PC-9 (cell line): ENCODE measurements at regions not wholly inside any gene's neighbourhood (a gene's known extent, or its start where the extent isn't known, plus 50 kb on each side); places are given as distances from the start of the nearest gene placed in this dataset.

Experiments used
- BruUV-seq: library from RNA; stranded (reverse); fragments of 400-500 nt; replicated peaks from 2 replicates; lab custom pipeline; 2021; lab: Mats Ljungman, UMichigan
- CTCF ChIA-PET: fragments of 300-600 bp; sonication (Branson Sonifier 250); formaldehyde crosslinking; loops from one replicate; lab custom pipeline; 2022; ENCODE audit warnings: antibody characterized with exemption; lab: Charles Lee
- POLR2A ChIA-PET: fragments of 300-600 bp; sonication (Branson Sonifier 250); formaldehyde crosslinking; loops from one replicate; lab custom pipeline; 2022; ENCODE audit warnings: antibody characterized with exemption; ENCODE audit not compliant: unreplicated experiment; lab: Charles Lee
- DNase-seq, 2 experiments: peaks; one replicate each; pipeline versions ENCODE4 v3.0.0 to v3.0.0-alpha.2; 2015 to 2022; ENCODE audit warnings: mixed read lengths in 1 of 2
- H2AFZ ChIP-seq: fragments of 200-600 bp; sonication (generic); 2 replicates; pipeline ENCODE4 v1.8.1; 2017; ENCODE audit warnings: antibody characterized with exemption
- H3F3A ChIP-seq: fragments of 200-600 bp; sonication (generic); 2 replicates; pipeline ENCODE4 v1.8.1; 2017; ENCODE audit warnings: antibody characterized with exemption, mild to moderate bottlenecking, low read depth; ENCODE audit not compliant: insufficient read depth
- H3K27ac ChIP-seq: fragments of 200-600 bp; sonication (generic); 2 replicates; pipeline ENCODE4 v1.6.1; 2016; ENCODE audit warnings: mixed run types
- H3K27me3 ChIP-seq: fragments of 200-600 bp; sonication (generic); 2 replicates; pipeline ENCODE4 v1.6.1; 2016; ENCODE audit warnings: low read depth, mixed run types; ENCODE audit not compliant: insufficient read depth
- H3K36me3 ChIP-seq: fragments of 200-600 bp; sonication (generic); 2 replicates; pipeline ENCODE4 v1.6.1; 2016; ENCODE audit warnings: low read depth, mixed run types
- H3K4me1 ChIP-seq: fragments of 200-600 bp; sonication (generic); replicated peaks from 2 replicates; pipeline ENCODE4 v1.6.1; 2016; ENCODE audit warnings: mixed run types; ENCODE audit not compliant: insufficient read depth
- H3K4me2 ChIP-seq: fragments of 200-600 bp; sonication (generic); 2 replicates; pipeline ENCODE4 v1.6.1; 2017; ENCODE audit warnings: mixed run types
- H3K4me3 ChIP-seq: fragments of 200-600 bp; sonication (generic); 2 replicates; pipeline ENCODE4 v1.6.1; 2016; ENCODE audit warnings: mixed run types
- H3K79me2 ChIP-seq: fragments of 200-600 bp; sonication (generic); 2 replicates; pipeline ENCODE4 v1.6.1; 2017; ENCODE audit warnings: low read depth, mixed run types
- H3K9me2 ChIP-seq: fragments of 200-600 bp; sonication (generic); 2 replicates; pipeline ENCODE4 v1.8.1; 2017; ENCODE audit warnings: mild to moderate bottlenecking; ENCODE audit not compliant: insufficient read depth
- H3K9me3 ChIP-seq: fragments of 200-600 bp; sonication (generic); 2 replicates; pipeline ENCODE4 v1.8.1; 2016; ENCODE audit warnings: low read depth; ENCODE audit not compliant: insufficient read depth
- H4K20me1 ChIP-seq: fragments of 200-600 bp; sonication (generic); 2 replicates; pipeline ENCODE4 v1.8.1; 2017; ENCODE audit not compliant: insufficient read depth
- CTCF ChIP-seq: fragments of 200-600 bp; sonication (generic); conservative IDR thresholded peaks from 2 replicates; pipeline ENCODE4 v1.6.1; 2017; ENCODE audit warnings: mixed run types, antibody characterized with exemption, mild to moderate bottlenecking, moderate library complexity
- EZH2 ChIP-seq: fragments of 200-600 bp; sonication (generic); IDR thresholded peaks from 2 replicates; pipeline ENCODE4 v1.8.0; 2017; ENCODE audit warnings: antibody characterized with exemption, low read depth
- intact Hi-C: fragments of 100-400 bp; cut with micrococcal nuclease; formaldehyde crosslinking; loops from one replicate; pipeline ENCODE4 v1.10.0; 2022; ENCODE audit not compliant: unreplicated experiment

GRCh38 chr6:54697424-54697823, 149.1 kb upstream of the FAM83B start:
- H2AFZ ChIP-seq, result no peak overlapping the region
- H3K27me3 ChIP-seq, result no peaks in the 10 kb centered on the region
- H3F3A ChIP-seq, result no peaks in the 10 kb centered on the region
- H3K4me2 ChIP-seq, result no peak overlapping the region
- no peaks in the 10 kb centered on the region for H3K36me3 ChIP-seq
- peaks cover 22% of the 10 kb centered on the region for H3K4me1 ChIP-seq
- H3K4me3 ChIP-seq, result no peak overlapping the region
- no peak; the same call in 1 of the 2 replicates for TF ChIP-seq CTCF
- TF ChIP-seq EZH2, result no peak
- CTCF ChIA-PET, result no interaction called here
- no peaks in the 10 kb centered on the region for H4K20me1 ChIP-seq
- no peaks in the 10 kb centered on the region for H3K79me2 ChIP-seq
- intact Hi-C loops, result loop anchor here (5.0 to 10.0 kb wide), 3 partner anchors 150 to 713 kb away; partner anchors contain the start of gene FAM83B
- no peaks in the 10 kb centered on the region for H3K9me2 ChIP-seq
- BruUV-seq, result no TSS peak
- no peak overlapping the region for H3K27ac ChIP-seq
- DNase-seq, result no peak
- POLR2A ChIA-PET, result no interaction called here
- no peaks in the 10 kb centered on the region for H3K9me3 ChIP-seq

GRCh38 chr6:54698974-54699373, 147.6 kb upstream of the FAM83B start:
- Histone ChIP-seq H3K79me2 (no peaks in the 10 kb centered on the region), H2AFZ (peak overlapping the region; percentile 66), H3K4me3 (no peak overlapping the region), H3F3A (no peaks in the 10 kb centered on the region), H3K36me3 (no peaks in the 10 kb centered on the region), H4K20me1 (no peaks in the 10 kb centered on the region), H3K4me1 (peaks cover 22% of the 10 kb centered on the region), H3K9me2 (no peaks in the 10 kb centered on the region), H3K27me3 (no peaks in the 10 kb centered on the region), H3K4me2 (peak overlapping the region; percentile 50), H3K9me3 (no peaks in the 10 kb centered on the region), H3K27ac (peak overlapping the region; percentile 53)
- peak; percentile 58 to 87 for DNase-seq
- ChIA-PET POLR2A (no interaction called here), CTCF (no interaction called here)
- TF ChIP-seq EZH2 (no peak), CTCF (no peak)
- intact Hi-C loops, result loop anchor here (5.0 to 10.0 kb wide), 3 partner anchors 148 to 714 kb away; partner anchors contain the start of gene FAM83B
- BruUV-seq, result no TSS peak

- intact Hi-C loops, result no loop called here
- Histone ChIP-seq H3K4me2 (no peak overlapping the region), H3K27ac (no peak overlapping the region), H3K4me3 (no peak overlapping the region), H2AFZ (no peak overlapping the region), H3K9me2 (no peaks in the 10 kb centered on the region), H3K9me3 (no peaks in the 10 kb centered on the region), H3K27me3 (no peaks in the 10 kb centered on the region), H3K79me2 (no peaks in the 10 kb centered on the region), H3K4me1 (peaks cover 22% of the 10 kb centered on the region), H4K20me1 (no peaks in the 10 kb centered on the region), H3F3A (no peaks in the 10 kb centered on the region), H3K36me3 (no peaks in the 10 kb centered on the region)
- POLR2A ChIA-PET, result interaction anchor here (0.6 kb wide), 1 partner anchor 148 kb away, joined by 5 read pairs; no protein-coding TSS in a partner anchor
- TF ChIP-seq EZH2, result no peak
- TF ChIP-seq CTCF, result no peak
- no TSS peak for BruUV-seq
- CTCF ChIA-PET, result interaction anchor here (1.0 kb wide), 1 partner anchor 18 kb away, joined by 4 read pairs; no protein-coding TSS in a partner anchor
- DNase-seq, result no peak
These were observed 146.4 kb upstream of the FAM83B start for GRCh38 chr6:54700158-54700557.
